ENCODE measurements at regions not wholly inside any gene's neighbourhood (a gene's known extent, or its start where the extent isn't known, plus 50 kb on each side); places are given as distances from the start of the nearest gene placed in this dataset.

DNA sequence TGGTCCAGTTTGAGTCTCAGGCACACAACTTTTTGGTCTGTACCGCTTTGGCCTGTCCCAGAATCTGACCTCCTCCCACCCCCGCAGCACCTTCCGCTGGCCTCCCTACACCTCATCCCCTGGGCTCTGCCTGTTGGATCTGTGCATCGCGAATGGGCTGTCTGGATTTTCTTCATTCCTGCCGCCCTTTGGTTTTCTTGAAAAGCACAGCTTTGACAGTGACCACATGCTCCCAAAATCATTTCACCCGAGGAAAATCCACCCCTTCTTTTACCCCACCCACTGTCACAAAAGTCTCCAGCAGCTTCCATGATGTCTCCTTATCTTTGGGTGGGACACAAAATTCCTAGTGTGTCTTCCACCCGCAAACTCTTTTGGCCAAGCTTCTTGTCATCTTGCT, 65.0 kb upstream of the SSX2IP start:
- H3K4me3 ChIP-seq (replicated peaks; ENCODE audit: insufficient read depth, low read length), result no peak overlapping the region
- H3K27me3 ChIP-seq (ENCODE audit: insufficient read depth, poor library complexity, severe bottlenecking), result no peaks in the 10 kb centered on the region
- DNase-seq (ENCODE audit: low read depth in 1 of 2, low spot score in 1 of 2), result no peak
- no peak overlapping the region for H3K27ac ChIP-seq (replicated peaks)
- no peak for TF ChIP-seq SPI1 (IDR thresholded peaks at IDR 0.05; ENCODE audit: borderline replicate concordance, low read depth)
- no peak for TF ChIP-seq POLR2AphosphoS5 (IDR thresholded peaks at IDR 0.05; ENCODE audit: low read depth)
- TF ChIP-seq GABPA (IDR thresholded peaks at IDR 0.05; ENCODE audit: low read depth), result no peak
- TF ChIP-seq, protein P1, sequence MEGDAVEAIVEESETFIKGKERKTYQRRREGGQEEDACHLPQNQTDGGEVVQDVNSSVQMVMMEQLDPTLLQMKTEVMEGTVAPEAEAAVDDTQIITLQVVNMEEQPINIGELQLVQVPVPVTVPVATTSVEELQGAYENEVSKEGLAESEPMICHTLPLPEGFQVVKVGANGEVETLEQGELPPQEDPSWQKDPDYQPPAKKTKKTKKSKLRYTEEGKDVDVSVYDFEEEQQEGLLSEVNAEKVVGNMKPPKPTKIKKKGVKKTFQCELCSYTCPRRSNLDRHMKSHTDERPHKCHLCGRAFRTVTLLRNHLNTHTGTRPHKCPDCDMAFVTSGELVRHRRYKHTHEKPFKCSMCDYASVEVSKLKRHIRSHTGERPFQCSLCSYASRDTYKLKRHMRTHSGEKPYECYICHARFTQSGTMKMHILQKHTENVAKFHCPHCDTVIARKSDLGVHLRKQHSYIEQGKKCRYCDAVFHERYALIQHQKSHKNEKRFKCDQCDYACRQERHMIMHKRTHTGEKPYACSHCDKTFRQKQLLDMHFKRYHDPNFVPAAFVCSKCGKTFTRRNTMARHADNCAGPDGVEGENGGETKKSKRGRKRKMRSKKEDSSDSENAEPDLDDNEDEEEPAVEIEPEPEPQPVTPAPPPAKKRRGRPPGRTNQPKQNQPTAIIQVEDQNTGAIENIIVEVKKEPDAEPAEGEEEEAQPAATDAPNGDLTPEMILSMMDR (IDR thresholded peaks at IDR 0.05; ENCODE audit: insufficient read depth, low read length), result no peak
- TF ChIP-seq, protein P2, sequence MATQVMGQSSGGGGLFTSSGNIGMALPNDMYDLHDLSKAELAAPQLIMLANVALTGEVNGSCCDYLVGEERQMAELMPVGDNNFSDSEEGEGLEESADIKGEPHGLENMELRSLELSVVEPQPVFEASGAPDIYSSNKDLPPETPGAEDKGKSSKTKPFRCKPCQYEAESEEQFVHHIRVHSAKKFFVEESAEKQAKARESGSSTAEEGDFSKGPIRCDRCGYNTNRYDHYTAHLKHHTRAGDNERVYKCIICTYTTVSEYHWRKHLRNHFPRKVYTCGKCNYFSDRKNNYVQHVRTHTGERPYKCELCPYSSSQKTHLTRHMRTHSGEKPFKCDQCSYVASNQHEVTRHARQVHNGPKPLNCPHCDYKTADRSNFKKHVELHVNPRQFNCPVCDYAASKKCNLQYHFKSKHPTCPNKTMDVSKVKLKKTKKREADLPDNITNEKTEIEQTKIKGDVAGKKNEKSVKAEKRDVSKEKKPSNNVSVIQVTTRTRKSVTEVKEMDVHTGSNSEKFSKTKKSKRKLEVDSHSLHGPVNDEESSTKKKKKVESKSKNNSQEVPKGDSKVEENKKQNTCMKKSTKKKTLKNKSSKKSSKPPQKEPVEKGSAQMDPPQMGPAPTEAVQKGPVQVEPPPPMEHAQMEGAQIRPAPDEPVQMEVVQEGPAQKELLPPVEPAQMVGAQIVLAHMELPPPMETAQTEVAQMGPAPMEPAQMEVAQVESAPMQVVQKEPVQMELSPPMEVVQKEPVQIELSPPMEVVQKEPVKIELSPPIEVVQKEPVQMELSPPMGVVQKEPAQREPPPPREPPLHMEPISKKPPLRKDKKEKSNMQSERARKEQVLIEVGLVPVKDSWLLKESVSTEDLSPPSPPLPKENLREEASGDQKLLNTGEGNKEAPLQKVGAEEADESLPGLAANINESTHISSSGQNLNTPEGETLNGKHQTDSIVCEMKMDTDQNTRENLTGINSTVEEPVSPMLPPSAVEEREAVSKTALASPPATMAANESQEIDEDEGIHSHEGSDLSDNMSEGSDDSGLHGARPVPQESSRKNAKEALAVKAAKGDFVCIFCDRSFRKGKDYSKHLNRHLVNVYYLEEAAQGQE (IDR thresholded peaks at IDR 0.05; ENCODE audit: insufficient replicate concordance, low read depth), result no peak

DNA sequence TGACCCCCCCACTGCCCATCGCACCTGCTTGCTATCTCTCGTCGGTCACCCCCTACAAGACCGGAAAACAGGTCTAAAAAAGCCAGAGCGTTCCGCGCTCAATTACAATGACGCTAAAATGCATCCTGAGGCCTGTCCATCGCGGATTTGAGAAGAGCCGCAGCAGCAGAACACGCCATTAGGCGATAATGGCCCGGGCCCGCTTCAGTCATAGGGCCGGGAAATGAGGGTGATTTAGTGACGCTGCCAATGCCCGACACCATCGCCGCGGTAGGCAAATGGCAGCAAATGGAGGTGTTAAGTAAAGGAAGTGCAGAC, 64.1 kb upstream of the SSX2IP start:
- Histone ChIP-seq H3K27ac (replicated peaks) (no peak overlapping the region), H3K27me3 (ENCODE audit: insufficient read depth, poor library complexity, severe bottlenecking) (no peaks in the 10 kb centered on the region), H3K4me3 (replicated peaks; ENCODE audit: insufficient read depth, low read length) (no peak overlapping the region)
- TF ChIP-seq, protein P2 (IDR thresholded peaks at IDR 0.05; ENCODE audit: insufficient replicate concordance, low read depth), result no peak
- no peak for TF ChIP-seq GABPA (IDR thresholded peaks at IDR 0.05; ENCODE audit: low read depth)
- no peak for TF ChIP-seq SPI1 (IDR thresholded peaks at IDR 0.05; ENCODE audit: borderline replicate concordance, low read depth)
- TF ChIP-seq POLR2AphosphoS5 (IDR thresholded peaks at IDR 0.05; ENCODE audit: low read depth), result no peak
- TF ChIP-seq, protein P1 (IDR thresholded peaks at IDR 0.05; ENCODE audit: insufficient read depth, low read length), result no peak
- DNase-seq (ENCODE audit: low read depth in 1 of 2, low spot score in 1 of 2), result no peak

DNA sequence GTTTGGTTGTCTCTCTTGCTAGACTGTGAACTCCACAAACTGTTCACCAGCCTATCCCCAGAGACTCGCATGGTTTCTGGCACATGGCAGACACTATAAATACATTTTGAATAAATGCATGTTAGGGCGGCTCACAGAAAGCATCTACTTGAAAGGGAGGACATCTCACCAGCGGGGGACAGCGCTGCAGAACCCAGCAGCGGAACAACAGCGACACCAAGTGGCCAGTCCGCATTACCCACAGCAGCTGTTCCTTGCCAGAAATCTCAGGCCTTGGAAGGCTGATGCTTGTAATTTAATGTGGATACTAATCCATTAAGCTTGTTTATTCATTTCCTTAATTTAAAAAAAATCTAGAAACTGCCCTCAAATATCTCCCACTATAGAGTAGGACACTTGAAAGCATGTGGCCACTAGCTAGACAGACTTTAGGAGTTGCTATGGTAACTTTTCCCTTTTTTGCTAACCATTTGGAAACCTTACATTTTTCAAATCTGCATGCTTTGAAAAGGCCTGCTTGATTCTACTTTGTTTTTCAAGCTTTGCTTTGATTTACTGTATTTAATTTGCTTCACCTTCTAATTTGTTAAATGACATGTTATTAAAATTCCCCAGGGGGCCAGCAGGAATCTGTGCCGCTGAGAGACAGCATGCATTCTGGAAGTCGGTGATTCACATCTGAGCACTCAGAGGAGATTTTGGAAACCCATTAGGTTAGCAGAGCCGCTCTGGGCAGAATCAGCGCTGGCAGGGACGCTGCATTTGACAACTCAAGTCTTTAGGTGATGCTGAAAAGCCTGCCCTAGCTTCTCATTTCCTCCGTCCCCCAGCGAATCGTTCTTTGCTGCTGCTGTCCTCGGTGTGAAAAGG, 63.5 kb upstream of the SSX2IP start:
- TF ChIP-seq SPI1 (IDR thresholded peaks at IDR 0.05; ENCODE audit: borderline replicate concordance, low read depth) (no peak), POLR2AphosphoS5 (IDR thresholded peaks at IDR 0.05; ENCODE audit: low read depth) (no peak), GABPA (IDR thresholded peaks at IDR 0.05; ENCODE audit: low read depth) (no peak)
- TF ChIP-seq, protein P2 (IDR thresholded peaks at IDR 0.05; ENCODE audit: insufficient replicate concordance, low read depth), result no peak
- TF ChIP-seq, protein P1 (IDR thresholded peaks at IDR 0.05; ENCODE audit: insufficient read depth, low read length), result peak; percentile 96
- DNase-seq (ENCODE audit: low read depth in 1 of 2, low spot score in 1 of 2), result peak; percentile 48 to 65

More for the DNA sequence above, 63.5 kb upstream of the SSX2IP start:
- no peak overlapping the region for H3K4me3 ChIP-seq (replicated peaks; ENCODE audit: insufficient read depth, low read length)
- no peaks in the 10 kb centered on the region for H3K27me3 ChIP-seq (ENCODE audit: insufficient read depth, poor library complexity, severe bottlenecking)
- H3K27ac ChIP-seq (replicated peaks), result no peak overlapping the region

Data from HL-60 (cell line).